Ishikawa (cell line): ENCODE measurements at regions not wholly inside any gene's neighbourhood (a gene's known extent, or its start where the extent isn't known, plus 50 kb on each side); places are given as distances from the start of the nearest gene placed in this dataset.
A peak's percentile ranks its signal among the peaks of the same experiment; 100 is the strongest.

Experiments used
- CEBPB ChIP-seq: IDR thresholded peaks from 2 replicates; pipeline ENCODE4 v1.6.1; 2012
- CREB1 ChIP-seq: IDR thresholded peaks from 2 replicates; pipeline ENCODE4 v1.6.1; 2012; ENCODE audit warnings: low read depth
- EGR1 ChIP-seq: IDR thresholded peaks from 2 replicates; pipeline ENCODE4 v1.6.1; 2012
- EP300 ChIP-seq: IDR thresholded peaks from 2 replicates; pipeline ENCODE4 v1.6.1; 2012; ENCODE audit warnings: borderline replicate concordance
- FOXM1 ChIP-seq: IDR thresholded peaks from 2 replicates; pipeline ENCODE4 v1.6.1; 2012; ENCODE audit warnings: low read depth, borderline replicate concordance
- NFIC ChIP-seq: IDR thresholded peaks from 2 replicates; pipeline ENCODE4 v1.6.1; 2012
- RAD21 ChIP-seq: IDR thresholded peaks from 2 replicates; pipeline ENCODE4 v1.6.1; 2012; ENCODE audit warnings: low read depth
- REST ChIP-seq: IDR thresholded peaks from 2 replicates; pipeline ENCODE4 v1.6.1; 2012; ENCODE audit warnings: low read depth, mild to moderate bottlenecking
- TAF1 ChIP-seq: IDR thresholded peaks from 2 replicates; pipeline ENCODE4 v1.6.1; 2012; ENCODE audit warnings: low read depth, mild to moderate bottlenecking
- TCF12 ChIP-seq: IDR thresholded peaks from 2 replicates; pipeline ENCODE4 v1.6.1; 2012; ENCODE audit warnings: low read depth
- TEAD4 ChIP-seq: IDR thresholded peaks from 2 replicates; pipeline ENCODE4 v1.6.1; 2012
- USF1 ChIP-seq: IDR thresholded peaks from 2 replicates; pipeline ENCODE4 v1.6.1; 2012
- YY1 ChIP-seq: IDR thresholded peaks from 2 replicates; pipeline ENCODE4 v1.6.1; 2012; ENCODE audit warnings: low read depth
- ZBTB7A ChIP-seq: IDR thresholded peaks from 2 replicates; pipeline ENCODE4 v1.6.1; 2012; ENCODE audit warnings: low read depth
- TF ChIP-seq, protein P1 (sequence below): IDR thresholded peaks from 2 replicates; pipeline ENCODE4 v1.6.1; 2012

GRCh38 chr17:65442250-65442649, 119.2 kb downstream of the AXIN2 start:
- no peak for TF ChIP-seq ZBTB7A
- no peak for TF ChIP-seq REST
- TF ChIP-seq EGR1, result no peak
- TF ChIP-seq USF1, result no peak

DNA sequence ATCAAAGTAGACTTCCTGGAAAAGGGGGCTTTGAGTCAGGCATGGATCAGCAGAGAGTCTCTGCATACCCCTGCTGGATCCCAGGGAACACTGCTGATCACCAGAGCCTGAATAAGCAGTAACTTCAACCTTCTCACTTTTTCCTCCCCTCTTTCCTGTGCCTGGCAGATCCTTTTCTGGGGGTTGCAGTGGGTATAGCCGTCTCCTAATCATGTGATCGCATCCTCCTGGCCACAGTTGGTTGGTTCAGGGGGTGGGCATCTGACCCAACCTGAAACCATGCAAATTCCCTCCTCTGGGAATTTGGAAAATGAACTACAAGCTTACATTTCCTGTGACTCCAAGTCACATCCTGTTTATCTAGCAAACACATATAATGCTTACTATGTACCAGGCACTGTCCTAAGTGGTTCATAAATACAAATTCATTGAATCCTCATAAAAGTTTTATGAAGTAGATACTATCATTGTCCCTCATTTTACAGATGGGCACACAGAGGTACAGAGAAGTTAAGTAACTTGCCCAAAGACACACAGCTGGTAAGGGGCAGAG, 120.3 kb downstream of the AXIN2 start:
- no peak for TF ChIP-seq YY1
- TF ChIP-seq, protein P1, sequence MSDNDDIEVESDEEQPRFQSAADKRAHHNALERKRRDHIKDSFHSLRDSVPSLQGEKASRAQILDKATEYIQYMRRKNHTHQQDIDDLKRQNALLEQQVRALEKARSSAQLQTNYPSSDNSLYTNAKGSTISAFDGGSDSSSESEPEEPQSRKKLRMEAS, result no peak
- TF ChIP-seq CEBPB, result no peak

- TF ChIP-seq, protein P1, result no peak
- no peak for TF ChIP-seq TAF1
- no peak for TF ChIP-seq YY1
Measured at GRCh38 chr17:65438708-65439294, 122.6 kb downstream of the AXIN2 start.

DNA sequence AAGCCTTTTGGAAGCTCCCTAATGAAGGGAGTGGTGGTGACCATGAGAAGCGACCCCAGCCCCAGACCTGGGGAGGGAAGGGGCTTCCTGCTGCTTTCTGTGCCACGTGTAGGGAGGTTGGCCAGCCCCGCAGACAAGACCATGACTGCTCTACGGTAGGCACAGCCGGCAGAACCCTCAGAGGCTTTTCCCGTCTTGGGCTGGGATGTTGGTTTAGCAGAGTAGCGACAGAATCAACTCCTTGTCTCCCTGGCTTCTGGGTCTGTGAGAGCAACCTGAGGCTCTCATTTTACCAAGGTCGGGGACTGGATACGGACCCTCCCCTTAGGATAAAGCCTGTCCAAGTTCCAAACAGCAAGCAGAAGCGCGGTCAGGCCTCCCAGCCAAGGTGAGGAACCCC, 123.3 kb downstream of the AXIN2 start:
- TF ChIP-seq NFIC (no peak), EGR1 (no peak), FOXM1 (no peak), TCF12 (no peak)

- TF ChIP-seq TCF12 (no peak), RAD21 (no peak), TEAD4 (no peak), ZBTB7A (no peak), USF1 (no peak), NFIC (no peak), EP300 (no peak), CEBPB (no peak), REST (no peak), FOXM1 (no peak), CREB1 (no peak), EGR1 (no peak), YY1 (no peak), TAF1 (no peak)
- TF ChIP-seq, protein P1, result no peak
Measured at GRCh38 chr17:65436871-65437270, 124.6 kb downstream of the AXIN2 start.

GRCh38 chr17:65434878-65435277, 126.6 kb downstream of the AXIN2 start:
- TF ChIP-seq, protein P1, result no peak
- no peak for TF ChIP-seq NFIC
- peak; percentile 12; the same call in 1 of the 2 replicates for TF ChIP-seq TEAD4

DNA sequence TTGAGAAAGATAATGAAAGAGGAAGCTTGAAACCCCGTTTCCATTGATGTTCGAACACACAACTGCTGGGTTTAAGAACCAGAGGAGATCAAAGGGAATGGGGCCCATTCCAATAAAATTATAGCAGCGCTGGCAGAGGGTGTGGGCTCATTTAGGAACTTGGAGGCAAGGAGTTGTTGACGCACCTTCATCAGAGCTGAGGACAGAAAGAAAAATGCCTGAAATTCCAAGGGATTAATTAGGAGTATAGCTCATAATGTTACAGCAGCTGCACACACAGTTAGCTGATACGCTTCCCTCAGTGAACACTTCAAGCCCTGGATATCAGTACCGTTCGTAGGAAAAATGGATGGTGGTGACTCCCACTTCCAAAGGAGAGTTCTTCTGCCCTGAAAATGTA, 127.2 kb downstream of the AXIN2 start:
- TF ChIP-seq TCF12 (peak; percentile 66; the same call in 1 of the 2 replicates), FOXM1 (no peak), EGR1 (no peak), TEAD4 (peak; percentile 94), USF1 (no peak), RAD21 (no peak), EP300 (peak; percentile 45; the same call in 1 of the 2 replicates), TAF1 (no peak), NFIC (no peak)
- TF ChIP-seq, protein P1, result no peak
